ENCODE measurements at regions not wholly inside any gene's neighbourhood (a gene's known extent, or its start where the extent isn't known, plus 50 kb on each side); places are given as distances from the start of the nearest gene placed in this dataset.
"Not testable (repeated sequence)": the region's sequence is repeated elsewhere in the genome, so short reads cannot be mapped to it uniquely, and the experiment has no call there.

DNA sequence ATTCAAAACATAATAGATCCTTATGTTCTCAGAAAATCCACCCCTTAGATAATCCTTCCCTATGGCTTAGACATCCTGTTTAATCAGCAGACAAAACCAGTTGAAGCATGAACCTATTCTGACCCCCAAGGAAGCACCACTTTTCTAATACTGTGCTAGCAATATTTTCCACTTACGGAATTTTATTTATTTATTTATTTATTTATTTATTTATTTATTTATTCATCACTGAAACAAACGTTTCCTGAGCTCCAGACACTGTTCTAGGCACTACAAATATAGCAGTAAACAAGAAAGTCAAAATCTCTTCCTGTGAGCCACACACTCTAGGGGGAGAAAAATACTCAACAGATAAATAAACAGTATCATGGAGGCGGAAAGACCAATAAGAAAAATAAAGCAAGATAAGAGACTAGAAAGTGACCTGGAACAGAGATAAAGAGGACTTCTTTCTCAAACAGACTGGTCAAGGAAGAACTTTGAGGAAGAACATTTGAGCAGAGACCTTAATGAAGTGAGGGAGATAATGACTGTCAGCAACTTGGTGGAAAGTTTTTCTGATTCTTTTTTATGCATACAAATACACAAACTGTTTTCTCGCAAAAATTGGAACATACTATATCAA lies 145.5 kb upstream of the POGK start:
- no peaks in the 10 kb centered on the region for H3K36me3 Mint-ChIP-seq (ENCODE audit: low read depth)
- no peaks in the 10 kb centered on the region for H3K27me3 Mint-ChIP-seq (ENCODE audit: low read depth)
- no peak for DNase-seq
- ATAC-seq: no peak
- H3K4me1 Mint-ChIP-seq (ENCODE audit: low read depth): no peaks in the 10 kb centered on the region
- CTCF ChIA-PET: no interaction called here
- no peak overlapping the region for H3K27ac Mint-ChIP-seq
- no peak overlapping the region for H3K4me3 Mint-ChIP-seq
- POLR2A ChIA-PET: no interaction called here
- no peaks in the 10 kb centered on the region for H3K9me3 Mint-ChIP-seq (ENCODE audit: insufficient read depth)

GRCh38 chr1:166695115-166695514 lies 144.2 kb upstream of the POGK start:
- Mint-ChIP-seq H3K4me1 (ENCODE audit: low read depth) (no peaks in the 10 kb centered on the region), H3K27me3 (ENCODE audit: low read depth) (no peaks in the 10 kb centered on the region), H3K9me3 (ENCODE audit: insufficient read depth) (no peaks in the 10 kb centered on the region), H3K27ac (no peak overlapping the region), H3K36me3 (ENCODE audit: low read depth) (no peaks in the 10 kb centered on the region), H3K4me3 (no peak overlapping the region)
- ATAC-seq (no peak), DNase-seq (no peak)
- CTCF ChIA-PET: no interaction called here
- POLR2A ChIA-PET: no interaction called here

DNA sequence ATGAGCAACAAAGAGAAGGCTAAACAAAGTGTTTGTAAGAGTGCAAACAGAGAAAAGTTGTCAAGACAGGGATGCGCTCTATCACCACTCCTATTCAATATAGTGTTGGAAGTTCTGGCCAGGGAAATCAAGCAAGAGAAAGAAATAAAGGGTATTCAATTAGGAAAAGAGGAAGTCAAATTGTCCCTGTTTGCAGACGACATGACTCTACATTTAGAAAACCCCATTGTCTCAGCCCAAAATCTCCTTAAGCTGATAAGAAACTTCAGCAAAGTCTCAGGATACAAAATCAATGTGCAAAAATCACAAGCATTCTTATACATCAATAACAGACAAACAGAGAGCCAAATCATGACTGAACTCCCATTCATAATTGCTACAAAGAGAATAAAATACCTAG lies 143.4 kb upstream of the POGK start:
- H3K36me3 Mint-ChIP-seq (ENCODE audit: low read depth); H3K27ac Mint-ChIP-seq; CTCF ChIA-PET; H3K27me3 Mint-ChIP-seq (ENCODE audit: low read depth); DNase-seq; POLR2A ChIA-PET; ATAC-seq; H3K9me3 Mint-ChIP-seq (ENCODE audit: insufficient read depth); H3K4me1 Mint-ChIP-seq (ENCODE audit: low read depth); H3K4me3 Mint-ChIP-seq: not testable (repeated sequence)

DNA sequence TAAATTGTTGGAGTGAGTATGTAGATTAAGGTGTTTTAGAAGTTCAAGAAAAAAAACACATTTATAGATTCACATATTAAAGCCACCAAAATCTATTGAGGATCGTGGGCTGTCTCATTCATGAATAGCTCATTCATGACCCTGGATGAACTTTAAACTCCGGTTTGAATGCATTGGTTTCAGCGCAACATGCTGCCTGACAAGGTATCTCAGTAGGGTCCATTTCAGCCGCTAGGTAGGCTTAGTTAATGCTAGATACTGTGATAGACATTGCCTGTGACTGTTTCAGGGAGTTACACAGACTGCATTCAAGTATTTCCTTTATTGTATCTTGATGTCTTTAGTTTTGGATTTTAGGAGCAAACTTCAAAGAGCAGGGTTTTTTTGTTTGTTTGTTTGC lies 140.5 kb upstream of the POGK start:
- Mint-ChIP-seq H3K4me3 (no peak overlapping the region), H3K9me3 (ENCODE audit: insufficient read depth) (no peaks in the 10 kb centered on the region), H3K27ac (no peak overlapping the region), H3K27me3 (ENCODE audit: low read depth) (peaks cover 4% of the 10 kb centered on the region), H3K4me1 (ENCODE audit: low read depth) (no peaks in the 10 kb centered on the region), H3K36me3 (ENCODE audit: low read depth) (no peaks in the 10 kb centered on the region)
- ATAC-seq: no peak
- DNase-seq: no peak
- CTCF ChIA-PET: no interaction called here
- POLR2A ChIA-PET: no interaction called here

- ChIA-PET CTCF (no interaction called here), POLR2A (no interaction called here)
- DNase-seq (no peak), ATAC-seq (no peak)
- no peak overlapping the region for H3K27ac Mint-ChIP-seq
- no peaks in the 10 kb centered on the region for H3K4me1 Mint-ChIP-seq (ENCODE audit: low read depth)
- no peaks in the 10 kb centered on the region for H3K9me3 Mint-ChIP-seq (ENCODE audit: insufficient read depth)
- peaks cover 12% of the 10 kb centered on the region for H3K27me3 Mint-ChIP-seq (ENCODE audit: low read depth)
- H3K4me3 Mint-ChIP-seq: no peak overlapping the region
- H3K36me3 Mint-ChIP-seq (ENCODE audit: low read depth): no peaks in the 10 kb centered on the region
Measured at GRCh38 chr1:166699613-166700012, 139.7 kb upstream of the POGK start.

DNA sequence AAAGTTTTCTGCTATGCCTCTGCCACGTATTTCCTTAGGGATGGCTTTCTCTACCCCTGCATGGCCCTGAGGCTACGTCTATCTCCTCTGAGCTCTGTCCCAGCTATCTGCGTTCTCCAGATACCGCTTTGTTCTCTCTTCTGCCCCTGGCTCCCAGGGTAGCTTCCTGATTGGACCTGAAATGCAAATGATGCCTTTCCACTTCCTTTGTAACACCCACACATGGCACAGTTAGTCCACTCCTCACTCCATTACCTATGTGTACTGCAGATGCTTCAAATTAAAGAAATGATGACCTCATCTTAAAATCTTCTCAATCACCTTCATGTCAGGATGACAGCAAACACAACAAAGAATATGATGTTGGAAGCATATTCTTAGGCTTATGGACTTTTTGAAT lies 138.6 kb upstream of the POGK start:
- no peaks in the 10 kb centered on the region for H3K36me3 Mint-ChIP-seq (ENCODE audit: low read depth)
- ATAC-seq (no peak), DNase-seq (no peak)
- H3K27ac Mint-ChIP-seq: no peak overlapping the region
- ChIA-PET CTCF (no interaction called here), POLR2A (no interaction called here)
- H3K4me3 Mint-ChIP-seq: no peak overlapping the region
- no peaks in the 10 kb centered on the region for H3K4me1 Mint-ChIP-seq (ENCODE audit: low read depth)
- H3K27me3 Mint-ChIP-seq (ENCODE audit: low read depth): peaks cover 18% of the 10 kb centered on the region
- no peaks in the 10 kb centered on the region for H3K9me3 Mint-ChIP-seq (ENCODE audit: insufficient read depth)

DNA sequence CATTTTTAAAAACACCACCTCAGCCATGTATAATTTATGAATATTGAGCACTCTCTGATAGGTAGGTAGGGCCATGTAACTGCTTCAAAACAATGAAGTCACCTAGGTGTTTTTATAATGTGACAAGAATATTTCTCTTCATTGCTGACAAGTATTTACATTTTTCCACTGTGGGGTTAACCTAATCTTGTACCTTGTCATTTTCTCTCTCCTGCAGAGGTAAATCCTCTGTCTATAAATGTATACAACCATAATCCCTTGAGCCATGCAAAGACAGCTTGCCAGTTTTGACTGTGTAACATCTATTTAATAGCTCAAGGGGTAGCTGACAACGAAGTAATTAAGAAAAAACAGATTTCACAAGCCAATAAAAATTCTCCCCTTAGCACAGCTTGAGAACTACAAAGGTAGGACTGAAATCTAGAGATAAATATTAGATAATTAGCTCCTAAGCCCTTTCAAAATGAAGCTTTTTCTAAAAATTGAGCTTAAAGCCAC lies 137.6 kb upstream of the POGK start:
- Mint-ChIP-seq H3K4me1 (ENCODE audit: low read depth) (no peaks in the 10 kb centered on the region), H3K36me3 (ENCODE audit: low read depth) (no peaks in the 10 kb centered on the region), H3K27me3 (ENCODE audit: low read depth) (peaks cover 20% of the 10 kb centered on the region), H3K4me3 (no peak overlapping the region), H3K27ac (no peak overlapping the region), H3K9me3 (ENCODE audit: insufficient read depth) (no peaks in the 10 kb centered on the region)
- no peak for DNase-seq
- POLR2A ChIA-PET: no interaction called here
- ATAC-seq: no peak
- CTCF ChIA-PET: no interaction called here

GRCh38 chr1:166703141-166703540 lies 136.1 kb upstream of the POGK start:
- ATAC-seq (no peak), DNase-seq (no peak)
- no peaks in the 10 kb centered on the region for H3K9me3 Mint-ChIP-seq (ENCODE audit: insufficient read depth)
- H3K36me3 Mint-ChIP-seq (ENCODE audit: low read depth): no peaks in the 10 kb centered on the region
- peaks cover 20% of the 10 kb centered on the region for H3K27me3 Mint-ChIP-seq (ENCODE audit: low read depth)
- ChIA-PET CTCF (no interaction called here), POLR2A (no interaction called here)
- no peak overlapping the region for H3K4me3 Mint-ChIP-seq
- no peak overlapping the region for H3K27ac Mint-ChIP-seq
- H3K4me1 Mint-ChIP-seq (ENCODE audit: low read depth): no peaks in the 10 kb centered on the region

- ChIA-PET POLR2A (no interaction called here), CTCF (no interaction called here)
- DNase-seq (no peak), ATAC-seq (no peak)
- no peaks in the 10 kb centered on the region for H3K4me1 Mint-ChIP-seq (ENCODE audit: low read depth)
- H3K27ac Mint-ChIP-seq: no peak overlapping the region
- no peaks in the 10 kb centered on the region for H3K9me3 Mint-ChIP-seq (ENCODE audit: insufficient read depth)
- peaks cover 20% of the 10 kb centered on the region for H3K27me3 Mint-ChIP-seq (ENCODE audit: low read depth)
- H3K4me3 Mint-ChIP-seq: no peak overlapping the region
- no peaks in the 10 kb centered on the region for H3K36me3 Mint-ChIP-seq (ENCODE audit: low read depth)
Measured at GRCh38 chr1:166703726-166704462, 135.4 kb upstream of the POGK start.

DNA sequence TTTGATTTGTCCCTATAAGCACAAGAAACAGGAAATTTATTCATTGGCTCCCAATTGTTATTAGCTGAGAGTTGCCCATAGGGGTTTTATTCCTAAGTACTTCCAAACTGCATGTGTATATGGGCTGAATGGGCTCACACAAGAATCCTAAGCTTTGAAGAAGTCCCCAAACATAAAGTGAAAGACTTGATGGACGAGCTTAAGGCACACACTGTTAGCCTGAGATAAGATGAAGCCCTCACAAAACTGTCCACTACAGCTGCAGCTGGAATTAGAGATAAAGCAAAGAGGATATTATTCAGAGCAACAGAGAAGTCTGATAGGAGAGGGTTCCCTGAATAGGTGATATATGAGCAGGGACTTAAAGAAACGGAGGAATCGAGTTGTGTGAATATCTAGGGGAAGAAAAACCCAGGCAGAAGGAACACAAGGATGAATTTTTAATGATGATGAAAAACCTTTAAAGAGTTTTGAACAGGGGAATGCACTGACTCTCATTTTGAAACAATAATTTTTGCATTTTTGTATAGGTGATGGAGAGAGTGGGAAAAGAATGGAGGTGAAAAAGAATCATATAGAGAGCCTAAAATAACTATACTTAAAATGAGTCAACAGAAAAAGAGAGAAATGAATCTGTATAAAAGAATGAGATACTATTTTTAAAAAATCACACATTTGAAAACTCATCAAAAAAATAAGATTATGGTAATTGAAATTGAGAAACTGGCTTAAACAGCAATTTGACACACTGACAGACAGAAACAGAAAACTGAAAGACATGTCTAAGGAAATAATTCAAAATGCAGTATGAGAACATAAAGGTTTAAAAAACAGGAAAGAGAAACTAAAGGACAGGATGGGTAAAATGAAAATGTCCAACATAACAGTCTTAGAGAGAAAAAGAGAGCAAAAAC lies 133.6 kb upstream of the POGK start:
- CTCF ChIA-PET: no interaction called here
- Mint-ChIP-seq H3K27me3 (ENCODE audit: low read depth) (peaks cover 19% of the 10 kb centered on the region), H3K36me3 (ENCODE audit: low read depth) (no peaks in the 10 kb centered on the region), H3K27ac (no peak overlapping the region), H3K4me3 (no peak overlapping the region), H3K4me1 (ENCODE audit: low read depth) (no peaks in the 10 kb centered on the region), H3K9me3 (ENCODE audit: insufficient read depth) (no peaks in the 10 kb centered on the region)
- POLR2A ChIA-PET: no interaction called here
- DNase-seq: no peak
- no peak for ATAC-seq

- Mint-ChIP-seq H3K27me3 (ENCODE audit: low read depth) (no peaks in the 10 kb centered on the region), H3K4me3 (no peak overlapping the region), H3K9me3 (ENCODE audit: insufficient read depth) (peaks cover 6% of the 10 kb centered on the region), H3K27ac (no peak overlapping the region), H3K4me1 (ENCODE audit: low read depth) (no peaks in the 10 kb centered on the region), H3K36me3 (ENCODE audit: low read depth) (no peaks in the 10 kb centered on the region)
- DNase-seq (no peak), ATAC-seq (no peak)
- POLR2A ChIA-PET: no interaction called here
- CTCF ChIA-PET: no interaction called here
Measured at GRCh38 chr1:166716620-166717019, 122.7 kb upstream of the POGK start.

DNA sequence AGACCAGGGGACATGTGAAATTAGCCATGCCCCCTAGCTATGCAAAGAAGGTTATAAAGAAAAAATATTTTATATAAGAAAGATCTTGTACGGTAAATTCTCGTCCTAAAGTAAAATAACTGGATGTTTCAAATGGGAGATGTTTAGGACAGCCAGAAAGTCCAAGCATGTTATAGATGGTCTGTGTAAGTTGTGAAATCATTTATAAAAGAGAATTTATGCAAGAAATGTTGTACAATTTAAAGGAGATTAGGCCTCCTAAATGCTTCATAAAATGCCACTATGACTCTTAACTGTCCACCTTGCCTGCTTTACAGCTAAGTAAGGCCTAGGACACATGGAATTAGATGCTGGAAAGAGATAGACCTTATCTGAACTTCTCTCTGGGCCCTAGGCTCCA lies 118.1 kb upstream of the POGK start:
- ChIA-PET CTCF (no interaction called here), POLR2A (no interaction called here)
- Mint-ChIP-seq H3K9me3 (ENCODE audit: insufficient read depth) (peaks cover 14% of the 10 kb centered on the region), H3K4me3 (no peak overlapping the region), H3K36me3 (ENCODE audit: low read depth) (no peaks in the 10 kb centered on the region), H3K27me3 (ENCODE audit: low read depth) (no peaks in the 10 kb centered on the region), H3K4me1 (ENCODE audit: low read depth) (no peaks in the 10 kb centered on the region), H3K27ac (no peak overlapping the region)
- ATAC-seq (no peak), DNase-seq (no peak)
